GM19043 (cell line): ENCODE measurements at regions not wholly inside any gene's neighbourhood (a gene's known extent, or its start where the extent isn't known, plus 50 kb on each side); places are given as distances from the start of the nearest gene placed in this dataset.

Experiments
- ATAC-seq: cut with Tn5 transposase; IDR thresholded peaks from one replicate; pipeline ENCODE4 v1.9.1; 2021; ENCODE audit warnings: low read depth; ENCODE audit not compliant: unreplicated experiment

- ATAC-seq = no peak
Measured at GRCh38 chr13:84439108-84439507, 556.8 kb upstream of the SLITRK1 start.

DNA sequence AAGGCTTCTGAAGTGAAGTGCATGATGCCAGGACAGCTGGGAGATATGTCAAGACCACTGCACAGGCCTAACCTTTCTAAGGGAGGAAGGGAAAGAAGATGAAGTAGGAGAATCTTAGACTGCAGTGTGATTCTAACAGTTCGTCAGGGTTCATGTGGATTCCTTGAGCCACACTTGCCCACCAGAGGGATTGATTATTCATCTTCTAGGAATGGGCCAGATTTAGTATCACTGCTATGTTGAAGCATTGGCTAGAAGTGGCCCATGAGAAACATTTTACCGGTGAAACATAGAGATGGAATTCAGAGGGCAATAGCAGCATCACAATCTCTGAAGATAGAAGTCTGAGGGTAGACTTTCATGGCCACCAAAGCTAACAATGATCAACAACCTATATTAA is 550.8 kb upstream of the SLITRK1 start:
- ATAC-seq = no peak

DNA sequence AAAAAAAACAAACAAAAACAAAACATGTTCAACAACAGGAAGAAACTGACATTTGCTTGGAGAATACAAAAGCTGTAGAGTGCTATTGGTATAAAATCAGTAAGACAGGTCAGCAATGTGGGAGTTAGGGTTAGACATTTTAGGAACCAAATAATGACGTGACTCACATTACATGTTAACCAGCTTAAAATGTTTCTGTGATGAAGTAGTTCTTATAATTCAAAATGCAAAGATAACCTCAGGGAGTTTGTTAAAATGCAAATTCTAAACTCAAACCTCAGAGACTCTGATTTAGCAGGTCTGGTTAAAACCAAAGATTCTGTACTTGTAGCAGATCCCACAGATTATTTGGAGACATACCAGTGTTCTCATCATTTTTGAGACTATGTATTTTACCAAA is 549.4 kb upstream of the SLITRK1 start:
- ATAC-seq = no peak

DNA sequence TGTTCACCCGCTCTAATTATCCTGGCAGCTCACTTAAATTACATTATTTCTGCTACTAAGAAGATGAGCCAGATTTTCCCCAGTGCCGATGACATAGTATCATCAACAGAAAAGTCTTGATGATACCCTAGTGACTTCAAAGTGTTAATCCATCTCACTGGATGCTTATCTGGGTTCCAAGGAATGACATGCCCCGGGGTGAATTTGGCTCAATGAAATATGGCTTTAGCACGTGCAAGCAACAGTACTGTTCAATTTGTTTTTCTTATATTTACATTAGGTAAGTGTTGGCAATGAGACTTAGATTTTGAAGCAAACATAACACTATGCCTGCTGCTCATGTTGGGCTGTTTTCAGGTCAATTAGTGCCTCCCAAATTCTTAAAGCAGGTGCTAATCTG is 548.2 kb upstream of the SLITRK1 start:
- ATAC-seq = no peak

DNA sequence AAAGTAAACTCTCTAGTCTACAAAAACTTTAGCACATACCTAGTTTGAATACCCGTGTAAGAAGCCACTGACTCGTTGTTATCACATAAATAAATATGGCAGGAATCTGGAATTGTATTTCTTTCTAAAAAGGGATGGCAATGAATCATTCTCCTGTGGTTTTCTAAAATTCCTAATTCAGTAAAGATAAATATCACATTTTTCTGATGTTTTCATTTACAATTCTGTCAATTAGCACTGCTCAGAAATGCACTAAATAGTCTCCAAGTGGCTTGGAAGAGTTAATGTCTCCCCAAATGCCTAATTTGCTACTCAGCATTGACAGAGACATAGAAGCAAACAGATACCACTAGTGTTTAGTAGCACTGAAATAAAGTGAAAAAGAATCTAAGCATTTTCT is 547.7 kb upstream of the SLITRK1 start:
- ATAC-seq = no peak

DNA sequence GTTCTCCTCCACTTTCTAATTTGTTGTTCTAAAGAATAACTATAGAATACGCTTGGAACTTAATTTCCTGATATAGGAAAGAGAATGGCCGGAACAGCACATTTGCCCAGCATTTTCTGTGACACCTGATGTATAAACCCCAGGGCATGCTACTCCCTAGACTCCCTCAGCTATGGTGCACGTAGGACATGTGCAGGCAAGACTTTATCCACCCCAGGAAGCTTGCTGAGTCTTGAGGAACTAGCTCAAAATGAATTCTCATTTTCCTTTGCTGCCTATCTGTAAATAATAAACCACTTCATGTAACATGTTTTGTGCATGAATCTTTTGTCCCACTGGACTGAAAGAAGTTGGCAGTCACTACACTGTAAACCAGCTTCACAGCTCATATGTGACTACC is 535.8 kb upstream of the SLITRK1 start:
- ATAC-seq = no peak

DNA sequence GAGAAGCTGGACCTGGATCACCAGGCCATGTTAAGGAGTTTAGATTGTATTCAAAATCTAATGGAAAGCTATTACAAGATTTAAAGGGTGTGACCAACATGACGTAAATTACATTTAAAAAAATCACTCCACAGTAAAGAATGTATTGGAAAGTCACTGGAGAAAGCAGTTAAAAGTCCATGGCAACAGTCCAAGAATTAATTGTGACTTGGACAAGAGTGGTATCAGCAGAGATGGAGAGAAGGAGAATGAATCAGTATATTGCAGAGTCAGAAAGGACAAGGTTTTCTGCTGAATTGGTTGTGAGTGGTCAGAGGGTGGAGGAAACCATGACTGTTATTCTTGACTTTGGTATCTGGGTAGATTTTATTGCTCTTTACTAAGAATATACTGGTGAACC is 535.1 kb upstream of the SLITRK1 start:
- no peak for ATAC-seq

- no peak for ATAC-seq
Measured at GRCh38 chr13:84413016-84413415, 530.7 kb upstream of the SLITRK1 start.

- no peak for ATAC-seq
Measured at GRCh38 chr13:84405286-84405685, 523.0 kb upstream of the SLITRK1 start.

DNA sequence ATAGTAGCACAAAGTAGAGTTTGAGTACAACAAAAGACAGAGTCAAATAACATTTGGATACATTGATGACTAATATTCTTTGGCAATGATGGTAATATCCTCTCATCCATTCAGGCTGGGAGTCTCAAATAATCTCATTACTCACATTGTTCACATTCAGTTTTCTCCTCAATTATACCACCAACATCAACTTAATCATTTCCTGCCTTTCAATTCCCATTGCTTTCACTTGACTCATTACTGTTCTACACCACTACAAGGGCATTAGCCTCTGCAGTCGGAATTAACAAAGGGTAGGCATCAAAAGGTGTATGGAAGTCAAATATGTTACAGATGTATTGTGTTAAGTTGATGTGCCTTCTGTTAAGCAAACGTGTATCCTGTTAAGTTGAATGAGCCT is 518.4 kb upstream of the SLITRK1 start:
- no peak for ATAC-seq

GRCh38 chr13:84399320-84400085 is 517.2 kb upstream of the SLITRK1 start:
- no peak for ATAC-seq

- ATAC-seq = no peak
Measured at GRCh38 chr13:84393981-84394625, 511.8 kb upstream of the SLITRK1 start.

DNA sequence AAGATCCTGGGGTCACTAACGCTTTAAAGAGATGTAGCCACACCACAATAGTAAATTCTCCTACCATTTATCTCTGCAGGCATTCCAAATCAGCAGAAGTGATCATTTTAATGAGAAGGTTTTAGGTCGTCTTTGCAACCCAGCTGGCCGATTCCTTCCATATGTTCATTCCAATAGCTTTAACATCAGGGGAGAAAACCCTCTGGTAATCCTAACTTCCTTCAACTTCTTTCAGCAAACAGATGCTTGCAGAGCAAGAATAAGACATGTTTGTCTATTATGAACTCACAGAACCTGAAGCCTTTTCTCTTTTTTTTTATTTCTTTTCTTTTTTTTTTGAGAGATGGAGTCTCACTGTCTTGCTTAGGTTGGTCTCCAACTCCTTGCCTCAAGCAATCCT is 498.6 kb upstream of the SLITRK1 start:
- ATAC-seq = no peak

- no peak for ATAC-seq
Measured at GRCh38 chr13:84377106-84377505, 494.8 kb upstream of the SLITRK1 start.

DNA sequence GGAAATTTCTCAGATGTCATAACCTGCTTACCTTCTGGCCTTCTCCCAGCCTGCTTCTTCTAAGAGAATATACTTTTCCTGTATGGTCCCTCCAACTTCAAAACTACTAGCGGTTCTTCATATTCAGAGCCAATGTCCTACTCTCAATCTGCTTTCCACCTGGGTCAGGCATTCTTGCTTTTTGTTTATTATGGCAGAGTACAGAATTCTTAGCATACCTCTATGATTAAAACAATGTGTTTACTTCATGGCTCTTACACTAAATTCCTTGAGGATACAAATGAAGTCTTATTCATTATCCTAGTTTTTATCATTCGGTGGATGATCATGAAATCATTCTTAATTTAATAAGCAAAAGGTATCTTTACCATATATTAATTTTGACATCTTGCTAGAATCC is 484.2 kb upstream of the SLITRK1 start:
- ATAC-seq = no peak

DNA sequence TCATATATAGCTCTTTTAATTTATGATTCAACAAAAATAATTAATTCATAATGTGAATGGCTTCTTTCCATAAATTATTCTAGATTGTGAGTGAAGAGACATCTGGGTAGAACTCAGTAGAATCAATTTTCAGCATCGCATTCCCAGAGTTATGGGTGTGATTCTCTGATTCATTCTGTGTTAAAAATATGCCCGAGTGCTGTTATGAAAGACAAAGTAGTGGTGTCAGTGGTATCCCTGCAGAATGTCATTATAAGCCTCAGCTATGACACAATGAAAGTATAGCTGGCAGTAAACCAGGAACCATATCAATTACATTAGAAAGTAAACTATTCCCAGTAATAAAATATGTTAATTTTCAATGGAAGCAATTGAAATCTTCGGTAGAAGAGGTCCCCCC is 480.5 kb upstream of the SLITRK1 start:
- no peak for ATAC-seq

DNA sequence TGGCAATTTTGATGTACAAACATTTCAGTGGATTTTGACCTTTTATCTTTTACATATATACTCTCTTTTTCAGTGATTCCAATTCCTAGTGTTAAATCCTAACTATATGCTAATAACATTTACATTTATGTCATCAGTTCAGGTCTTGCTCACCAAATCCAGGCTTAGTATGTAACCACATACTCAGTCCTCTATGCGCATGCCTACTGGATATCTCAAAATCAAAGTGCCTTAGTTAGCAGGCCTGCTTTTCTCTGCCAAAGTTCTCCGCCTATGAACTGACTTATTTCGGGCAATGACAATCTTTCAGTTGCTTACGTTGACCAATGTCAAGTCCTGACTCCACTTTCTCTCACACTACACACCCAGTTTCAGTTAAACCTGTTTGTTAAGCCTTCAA is 478.5 kb upstream of the SLITRK1 start:
- ATAC-seq = no peak

DNA sequence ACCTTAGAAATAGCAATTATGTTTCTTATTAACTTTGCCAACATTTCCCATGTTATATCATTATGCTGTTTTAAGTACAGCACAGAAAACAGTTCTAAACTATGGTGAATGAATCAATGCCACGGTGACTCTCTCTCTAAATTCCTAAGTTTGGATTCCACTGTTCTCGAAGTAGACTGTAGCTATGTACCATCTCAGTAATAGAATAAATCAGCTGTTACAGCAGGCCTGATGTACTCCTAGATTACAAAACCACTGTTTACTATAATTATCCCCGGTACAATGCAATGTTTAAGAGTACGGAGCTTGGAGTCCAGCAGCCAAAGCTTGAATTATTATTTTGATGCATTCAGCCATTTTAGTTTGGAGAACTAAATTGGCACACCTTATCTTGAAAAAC is 476.3 kb upstream of the SLITRK1 start:
- ATAC-seq = no peak

DNA sequence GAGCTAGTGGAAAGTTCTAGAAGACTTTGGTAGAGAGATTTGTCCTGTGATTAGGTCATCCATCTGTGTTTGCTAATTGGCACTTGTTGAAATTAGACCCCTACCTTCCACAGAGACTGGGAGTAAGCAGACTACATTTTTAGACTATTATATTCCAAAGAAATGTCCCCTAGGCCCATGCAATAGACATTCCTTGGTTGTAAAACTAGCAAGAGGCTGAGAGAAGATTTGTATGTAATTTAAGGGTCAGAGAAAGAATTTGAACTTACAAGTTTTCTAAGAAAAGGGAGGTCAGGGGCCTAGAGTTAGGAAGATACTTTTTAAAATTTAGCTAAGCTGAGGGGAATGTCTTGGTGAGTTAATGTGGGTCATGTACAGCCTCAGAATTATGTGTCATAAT is 470.7 kb upstream of the SLITRK1 start:
- ATAC-seq = no peak

DNA sequence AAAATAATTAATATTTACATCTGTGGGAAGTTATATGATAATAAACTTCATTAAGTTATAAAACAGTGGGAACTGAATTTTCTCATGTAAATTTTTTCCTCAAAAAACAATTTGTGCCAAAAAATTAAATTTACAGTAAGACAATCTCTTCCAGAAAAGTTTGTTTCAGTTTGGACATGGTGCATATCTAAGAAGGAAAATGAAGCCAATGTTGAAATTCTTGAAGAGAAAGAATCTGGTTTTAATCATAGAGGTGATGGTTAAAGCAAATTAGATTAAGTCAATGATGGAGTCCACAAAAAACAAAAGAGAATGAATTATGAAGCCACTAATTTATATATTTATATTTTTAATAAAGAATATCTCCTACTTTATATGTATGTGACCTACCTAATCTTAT is 457.2 kb upstream of the SLITRK1 start:
- no peak for ATAC-seq

DNA sequence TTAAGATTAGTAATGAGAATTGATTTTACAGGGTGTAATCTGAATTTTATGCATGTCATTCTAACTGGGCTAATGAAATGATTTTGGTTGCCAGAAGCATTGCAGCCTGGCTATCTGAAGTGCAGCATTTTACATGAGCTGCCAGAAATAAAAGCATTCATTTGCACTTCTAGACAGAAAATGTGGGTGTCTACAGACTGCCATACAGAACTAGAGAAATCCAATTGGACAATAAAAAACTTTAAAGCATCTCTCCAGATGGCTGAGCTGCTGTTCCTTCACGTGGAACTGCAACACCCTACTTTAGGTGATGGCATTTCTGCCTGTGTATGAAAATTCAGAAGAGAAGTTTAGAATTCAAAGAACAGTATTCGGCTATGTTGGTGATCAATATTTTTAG is 450.1 kb upstream of the SLITRK1 start:
- no peak for ATAC-seq

DNA sequence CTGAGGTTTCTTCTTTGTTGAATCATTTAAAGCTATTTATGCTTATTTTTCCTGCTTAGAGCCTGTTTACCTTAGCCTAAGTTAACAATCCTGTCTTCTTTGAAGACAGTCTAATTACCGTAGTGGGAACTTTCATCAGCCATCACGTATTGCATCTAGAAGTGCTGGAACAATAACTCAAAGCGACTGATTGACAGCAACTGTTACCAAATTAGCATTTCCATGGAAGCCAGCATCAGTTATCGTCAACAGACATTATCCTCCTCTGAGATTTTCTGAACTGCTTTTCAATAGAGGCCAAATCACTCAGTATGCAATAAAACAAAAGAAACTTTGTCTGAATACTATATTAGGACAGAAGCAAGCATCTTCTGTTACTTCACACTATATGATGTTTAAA is 433.3 kb upstream of the SLITRK1 start:
- no peak for ATAC-seq
